ENCODE measurements at regions not wholly inside any gene's neighbourhood (a gene's known extent, or its start where the extent isn't known, plus 50 kb on each side); places are given as distances from the start of the nearest gene placed in this dataset.

- no peak for DNase-seq
Measured at GRCh38 chr7:117974891-117975290, 101.7 kb upstream of the CTTNBP2 start.

- DNase-seq, result no peak
Measured at GRCh38 chr7:117975476-117975875, 102.2 kb upstream of the CTTNBP2 start.

- no peak for DNase-seq
Measured at GRCh38 chr7:117979954-117980497, 106.8 kb upstream of the CTTNBP2 start.

GRCh38 chr7:117982071-117983055 lies 109.1 kb upstream of the CTTNBP2 start:
- no peak for DNase-seq

- DNase-seq, result no peak
Measured at GRCh38 chr7:117986645-117987269, 113.5 kb upstream of the CTTNBP2 start.

- DNase-seq, result no peak
Measured at GRCh38 chr7:117990834-117991233, 117.6 kb upstream of the CTTNBP2 start.

- DNase-seq, result no peak
Measured at GRCh38 chr7:117992635-117993376, 119.6 kb upstream of the CTTNBP2 start.

GRCh38 chr7:117993377-117994003 lies 120.2 kb upstream of the CTTNBP2 start:
- peak; percentile 35 for DNase-seq

- DNase-seq, result peak; percentile 76
Measured at GRCh38 chr7:117995850-117996650, 122.8 kb upstream of the CTTNBP2 start.

GRCh38 chr7:117997862-117998825 lies 124.9 kb upstream of the CTTNBP2 start:
- DNase-seq, result peak; percentile 58

- no peak for DNase-seq
Measured at GRCh38 chr7:118000480-118001202, 127.4 kb upstream of the CTTNBP2 start.

- no peak for DNase-seq
Measured at GRCh38 chr7:118003476-118003875, 130.2 kb upstream of the CTTNBP2 start.

- DNase-seq, result no peak
Measured at GRCh38 chr7:118005026-118005425, 131.8 kb upstream of the CTTNBP2 start.

- DNase-seq, result no peak
Measured at GRCh38 chr7:118006979-118007378, 133.7 kb upstream of the CTTNBP2 start.

- DNase-seq, result no peak
Measured at GRCh38 chr7:118009419-118009818, 136.2 kb upstream of the CTTNBP2 start.

GRCh38 chr7:118011652-118012051 lies 138.4 kb upstream of the CTTNBP2 start:
- DNase-seq, result no peak

- DNase-seq, result no peak
Measured at GRCh38 chr7:118013252-118014010, 140.2 kb upstream of the CTTNBP2 start.

- DNase-seq, result no peak
Measured at GRCh38 chr7:118022546-118022945, 149.3 kb upstream of the CTTNBP2 start.

- no peak for DNase-seq
Measured at GRCh38 chr7:118026791-118027190, 153.6 kb upstream of the CTTNBP2 start.
